Limb (tissue), 2 donors: ENCODE measurements at regions not wholly inside any gene's neighbourhood (a gene's known extent, or its start where the extent isn't known, plus 50 kb on each side); places are given as distances from the start of the nearest gene placed in this dataset.
"Not testable (repeated sequence)": the region's sequence is repeated elsewhere in the genome, so short reads cannot be mapped to it uniquely, and the experiment has no call there.

ENCODE experiments used
- DNase-seq, 2 donors: peaks; one replicate each; pipeline ENCODE4 v3.0.0-alpha.2; 2016; ENCODE audit errors: extremely low spot score in 2 of 2

DNA sequence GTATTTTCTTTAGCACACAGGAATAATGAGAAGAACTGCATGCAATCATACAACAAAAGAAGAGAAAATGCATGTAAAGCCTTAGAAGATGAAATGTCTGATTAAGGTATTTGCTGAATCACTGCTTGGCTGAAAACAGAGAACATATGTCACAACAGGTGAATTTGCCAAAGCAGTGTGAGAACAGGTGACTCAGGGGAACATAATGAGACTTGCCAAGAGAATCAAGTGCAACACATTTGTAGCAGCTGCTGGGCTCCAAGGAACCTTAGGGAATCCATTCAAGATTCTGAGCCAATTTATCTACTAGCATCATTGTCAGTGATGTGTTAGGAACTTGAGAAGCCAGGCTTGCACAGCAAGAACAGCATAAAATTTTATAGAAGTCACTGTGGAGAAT lies 273.1 kb downstream of the PCDH20 start:
- no peak for DNase-seq

DNA sequence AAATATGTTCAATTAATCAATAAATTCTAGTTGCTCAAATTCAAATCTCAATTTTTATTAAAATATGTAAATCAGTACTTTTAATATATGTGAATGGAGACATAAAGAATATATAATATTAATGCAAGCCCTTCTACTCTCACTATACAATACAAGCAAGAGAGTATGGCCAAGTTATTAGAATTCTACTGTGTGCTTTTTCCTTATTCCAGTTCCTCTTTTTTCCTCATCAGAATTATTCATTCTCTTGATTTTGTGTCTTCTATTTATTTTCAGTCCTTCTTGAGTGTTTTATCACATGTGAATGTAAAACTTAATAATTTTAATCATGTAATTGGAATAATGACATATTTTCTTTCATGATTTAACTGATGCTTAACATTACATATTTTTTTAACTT lies 276.8 kb downstream of the PCDH20 start:
- no peak for DNase-seq

DNA sequence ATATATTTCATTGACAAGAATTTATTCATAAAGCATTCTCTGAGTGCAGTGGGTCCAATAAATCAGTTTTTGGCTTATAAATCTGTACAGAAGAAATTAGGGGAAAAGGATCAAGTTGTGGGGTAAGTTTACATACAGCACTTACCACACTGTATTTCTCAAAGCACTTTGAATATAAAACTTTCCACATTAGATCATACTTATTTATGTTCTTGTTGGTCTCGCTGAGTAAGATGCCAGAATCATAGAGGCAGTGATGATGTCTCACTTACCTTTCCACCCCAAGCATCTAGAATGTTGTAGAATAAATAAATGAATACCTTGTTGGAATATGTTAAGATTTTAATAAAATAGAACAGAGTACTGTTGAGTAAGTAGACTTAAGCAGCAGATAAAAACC lies 279.1 kb downstream of the PCDH20 start:
- DNase-seq: no peak

DNA sequence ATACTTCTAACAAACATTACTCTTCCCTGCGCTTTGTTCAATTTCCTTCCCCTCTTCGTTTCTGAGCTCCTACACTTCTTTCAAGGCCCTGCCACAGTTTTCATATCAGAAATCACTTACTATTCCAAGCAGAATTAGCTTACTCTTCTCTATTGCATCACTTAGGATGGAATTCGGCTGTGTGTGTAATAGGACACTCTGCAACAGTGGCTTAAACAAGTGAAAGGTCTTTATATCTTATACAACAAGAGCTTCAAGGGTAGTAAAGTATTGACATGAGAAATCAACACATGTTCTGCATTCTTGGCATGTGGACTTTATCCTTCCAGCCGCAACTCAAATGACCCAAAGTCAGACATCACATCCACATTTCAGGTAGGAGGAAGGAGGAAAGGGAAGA lies 279.6 kb downstream of the PCDH20 start:
- no peak for DNase-seq

DNA sequence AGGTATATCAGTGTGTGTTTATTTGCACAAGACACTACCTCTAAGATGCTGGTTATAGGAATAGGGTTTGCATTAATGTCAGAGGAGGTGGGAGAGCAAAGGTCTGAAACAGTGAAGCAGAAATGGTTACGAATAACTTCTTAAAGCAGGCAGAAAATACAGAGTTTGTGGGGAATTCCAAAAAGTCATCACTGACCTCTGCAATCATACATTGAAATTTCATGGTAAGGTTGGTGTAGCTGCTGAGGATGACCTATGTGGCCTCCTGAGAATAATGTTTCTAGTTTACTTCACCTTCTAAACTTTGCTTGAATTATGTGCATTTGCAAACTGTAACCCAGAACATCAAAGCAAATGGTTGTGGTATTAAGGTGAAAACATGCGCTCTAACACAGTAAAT lies 280.1 kb downstream of the PCDH20 start:
- no peak for DNase-seq

DNA sequence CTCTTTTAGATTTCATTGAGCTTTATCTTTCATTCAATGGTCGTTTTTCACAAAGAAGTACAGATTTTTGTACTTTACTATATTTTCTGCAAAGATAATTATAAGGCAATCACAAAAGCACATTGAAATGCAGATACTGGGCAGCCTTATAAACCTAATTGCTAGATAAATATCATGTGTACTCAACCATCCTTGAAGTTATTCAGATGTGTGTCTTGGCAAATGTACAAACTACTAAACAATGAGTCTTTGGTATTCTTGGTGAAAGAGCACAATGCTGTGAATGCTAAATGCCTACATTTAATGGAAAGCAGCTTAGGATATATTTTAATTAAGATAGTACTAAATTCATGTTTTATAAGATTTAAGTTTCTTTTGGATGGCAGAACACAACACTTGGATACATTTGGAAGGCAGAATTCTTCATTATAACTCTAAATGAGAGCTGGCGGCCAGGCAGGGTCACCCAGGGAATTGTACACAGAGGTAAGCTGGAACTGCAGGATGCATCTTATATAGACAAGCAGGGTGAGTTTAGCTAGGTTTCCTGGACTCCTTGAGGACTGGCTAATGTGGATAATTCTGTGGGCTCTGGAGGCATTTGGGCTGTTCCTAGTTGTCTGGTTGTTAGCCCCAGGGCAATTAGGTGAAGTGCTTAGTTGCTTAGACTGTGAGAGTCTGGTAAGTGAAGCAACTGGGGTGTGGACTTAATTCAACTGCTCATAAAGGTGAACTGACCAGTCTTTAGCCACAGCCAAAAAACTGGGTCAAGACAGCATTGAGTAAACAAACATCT lies 286.6 kb downstream of the PCDH20 start:
- no peak for DNase-seq

DNA sequence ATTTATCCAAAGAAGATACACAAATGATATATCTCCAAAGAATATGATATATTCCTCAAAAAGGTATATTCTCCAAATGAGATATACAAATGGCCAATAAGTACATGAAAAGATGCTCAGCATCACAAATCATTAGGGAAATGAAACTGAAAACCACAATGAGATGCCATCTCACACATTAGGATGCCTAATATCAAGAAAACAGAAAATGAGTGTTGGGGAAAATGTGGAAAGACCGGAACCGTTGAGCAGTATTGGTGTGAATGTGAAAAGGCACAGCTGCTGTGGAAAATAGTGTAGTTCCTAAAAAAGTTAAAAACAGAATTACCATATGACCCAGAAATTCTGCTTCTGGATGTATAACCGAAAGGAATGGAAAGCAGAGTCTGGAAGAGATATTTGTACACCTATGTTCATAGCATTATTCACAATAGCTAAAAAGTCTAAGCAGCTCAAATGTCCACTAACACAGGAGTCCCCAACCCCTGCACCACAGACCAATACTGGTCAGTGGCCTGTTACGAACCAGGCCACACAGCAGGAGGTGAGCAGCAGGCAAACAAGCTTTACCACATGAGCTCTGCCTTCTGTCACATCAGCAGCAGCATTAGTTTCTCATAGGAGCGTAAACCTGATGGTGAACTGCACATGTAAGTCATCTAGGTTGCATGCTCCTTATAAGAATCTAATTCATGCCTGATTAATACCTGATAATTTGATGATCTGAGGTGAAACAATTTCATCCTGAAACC lies 291.9 kb downstream of the PCDH20 start:
- DNase-seq: no peak

DNA sequence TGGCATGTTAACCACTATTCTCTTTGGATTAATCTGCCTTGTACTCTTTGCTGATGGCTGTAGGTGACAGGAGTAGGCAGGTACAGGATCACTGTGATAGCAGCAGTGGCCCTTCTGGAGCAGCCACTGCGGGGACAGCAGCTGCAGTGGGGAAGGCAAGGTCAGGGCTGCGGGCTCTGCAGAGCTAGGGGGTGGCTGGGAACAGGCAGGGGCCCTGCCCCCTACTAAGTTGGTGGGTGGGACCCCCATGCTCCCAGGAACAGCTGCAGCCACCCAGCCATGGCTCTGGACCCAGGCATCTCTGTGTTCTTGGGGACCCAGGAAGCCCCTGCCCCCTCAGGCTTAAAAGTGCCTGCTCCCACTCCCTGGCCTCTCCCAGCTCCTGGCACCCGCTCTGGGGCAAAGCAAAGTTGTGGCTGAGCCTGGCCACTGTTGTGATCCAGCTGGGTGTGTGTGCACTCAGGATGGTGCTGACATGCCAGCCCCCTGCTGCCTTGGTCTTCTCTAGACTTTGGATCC lies 302.4 kb downstream of the PCDH20 start:
- DNase-seq: no peak

DNA sequence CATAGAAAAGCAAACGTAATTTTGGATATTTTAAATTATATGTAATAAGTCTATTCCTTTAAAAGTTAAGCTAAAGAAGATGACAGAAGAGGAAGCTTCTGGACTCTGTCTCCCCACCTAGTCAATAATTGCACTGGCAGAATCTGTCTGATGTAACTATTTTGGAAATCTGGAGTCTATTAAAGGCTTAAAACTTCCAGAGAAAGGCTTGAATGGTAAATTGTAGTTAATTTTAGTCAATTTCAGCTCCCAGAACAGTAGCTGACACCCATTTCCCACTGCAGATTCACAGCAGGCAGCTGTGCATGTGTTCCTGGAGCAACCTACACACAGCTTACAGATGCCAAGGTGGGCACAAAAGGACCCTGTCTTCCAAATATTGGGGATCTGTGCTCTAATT lies 304.1 kb downstream of the PCDH20 start:
- no peak for DNase-seq

DNA sequence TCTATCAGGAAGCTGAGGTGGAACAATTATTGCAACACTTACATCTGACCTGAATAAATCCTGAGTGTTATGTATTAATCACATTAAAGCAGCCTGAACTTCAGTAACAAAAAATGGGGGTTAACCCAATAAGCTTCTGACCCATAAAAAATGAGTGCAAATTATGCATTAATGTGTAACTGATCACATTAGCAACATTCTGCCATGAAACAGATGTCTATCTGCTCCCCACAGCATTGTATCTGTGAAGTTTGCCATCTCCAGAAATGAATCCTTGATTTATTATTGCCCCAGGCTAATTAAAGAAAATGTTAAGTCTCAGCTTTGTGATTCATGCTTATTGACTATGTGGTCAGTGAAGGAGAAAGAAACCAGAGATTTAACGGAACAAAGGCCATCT lies 304.9 kb downstream of the PCDH20 start:
- no peak for DNase-seq

DNA sequence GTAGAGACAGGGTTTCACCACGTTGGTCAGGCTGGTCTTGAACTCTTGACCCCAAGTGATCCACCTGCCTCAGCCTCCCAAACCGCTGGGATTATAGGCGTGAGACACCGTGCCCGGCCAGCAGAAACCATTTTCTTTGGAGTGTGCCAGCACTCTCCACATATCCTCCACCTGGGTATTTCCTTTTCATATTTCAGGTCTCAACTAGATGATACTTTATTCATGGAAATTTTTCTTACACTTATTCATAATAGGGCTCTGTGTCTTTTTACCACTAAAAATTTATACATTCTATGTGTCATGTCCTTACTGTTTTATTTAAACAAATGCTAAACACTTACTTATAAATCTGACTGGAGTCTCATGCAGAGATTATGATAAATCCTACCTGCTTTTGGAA lies 305.9 kb downstream of the PCDH20 start:
- DNase-seq: no peak

DNA sequence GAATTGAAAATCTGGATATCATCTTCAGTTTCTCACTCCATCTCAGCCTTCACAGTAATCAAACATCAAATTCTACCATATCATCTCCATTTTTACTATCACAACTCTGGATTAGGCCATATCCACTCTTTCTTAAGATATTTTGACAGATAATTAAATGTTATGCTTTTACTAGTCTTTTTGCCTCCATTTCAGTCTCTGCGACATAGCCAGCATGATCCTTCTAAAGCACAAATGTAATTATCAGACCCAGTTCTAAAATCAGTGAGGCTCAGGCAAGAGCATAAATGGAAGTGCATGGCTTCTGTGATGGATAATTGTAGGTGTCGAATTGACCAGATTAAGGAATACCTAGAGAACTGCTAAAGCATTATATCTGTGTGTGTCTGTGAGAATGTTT lies 307.7 kb downstream of the PCDH20 start:
- no peak for DNase-seq

DNA sequence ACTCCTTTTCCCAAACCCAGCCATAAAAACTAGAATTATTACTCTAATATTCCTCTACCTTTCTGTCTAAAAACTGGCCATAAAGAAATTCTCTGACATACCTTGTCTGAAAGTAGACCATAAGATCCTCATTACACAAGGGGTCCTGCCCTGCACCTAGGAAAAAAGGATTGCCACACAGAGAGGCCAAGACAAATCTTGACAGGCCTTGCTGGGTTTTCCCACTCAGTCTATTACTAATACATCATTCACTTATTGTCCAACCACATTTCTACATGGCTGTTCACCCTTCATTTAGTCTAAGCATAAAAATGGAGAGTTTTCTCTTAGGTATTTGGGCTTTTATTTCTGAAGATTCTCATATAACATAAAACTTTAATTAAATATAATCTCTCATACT lies 319.8 kb downstream of the PCDH20 start:
- no peak for DNase-seq

DNA sequence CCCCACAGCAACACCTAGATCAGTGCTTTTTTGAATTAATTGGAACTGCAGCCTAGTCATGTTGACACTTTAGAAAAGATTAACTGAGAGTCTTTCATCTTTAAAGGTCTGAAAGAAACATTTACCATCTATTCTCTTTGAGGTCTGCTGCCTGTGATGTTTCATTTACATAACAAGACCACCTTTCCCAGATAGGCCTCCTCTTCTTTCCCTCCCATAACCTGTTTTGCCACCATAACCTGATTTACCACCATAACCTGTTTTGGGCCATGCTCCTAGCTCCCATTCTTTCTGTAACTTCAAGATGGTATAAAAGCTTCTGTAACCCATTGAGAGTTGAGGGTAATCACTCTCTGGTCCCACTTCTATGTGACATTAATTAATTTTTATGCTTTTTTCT lies 320.8 kb downstream of the PCDH20 start:
- no peak for DNase-seq

DNA sequence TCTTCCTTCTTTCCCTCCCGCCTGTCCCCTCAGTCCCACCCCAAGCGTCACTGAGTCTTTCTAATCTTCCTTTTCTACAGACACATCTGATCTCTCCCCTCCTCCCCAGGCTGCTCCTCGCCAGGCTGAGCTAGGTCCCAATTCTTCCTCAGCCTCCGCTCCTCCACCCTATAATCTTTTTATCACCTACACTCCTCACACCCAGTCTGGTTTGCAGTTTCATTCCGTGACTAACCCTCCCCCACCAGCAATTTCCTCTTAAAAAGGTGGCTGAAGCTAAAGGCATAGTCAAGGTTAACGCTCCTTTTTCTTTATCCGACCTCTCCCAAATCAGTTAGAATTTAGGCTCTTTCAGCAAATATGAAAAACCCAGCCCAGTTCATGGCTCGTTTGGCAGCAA lies 325.8 kb downstream of the PCDH20 start:
- not testable (repeated sequence) for DNase-seq

DNA sequence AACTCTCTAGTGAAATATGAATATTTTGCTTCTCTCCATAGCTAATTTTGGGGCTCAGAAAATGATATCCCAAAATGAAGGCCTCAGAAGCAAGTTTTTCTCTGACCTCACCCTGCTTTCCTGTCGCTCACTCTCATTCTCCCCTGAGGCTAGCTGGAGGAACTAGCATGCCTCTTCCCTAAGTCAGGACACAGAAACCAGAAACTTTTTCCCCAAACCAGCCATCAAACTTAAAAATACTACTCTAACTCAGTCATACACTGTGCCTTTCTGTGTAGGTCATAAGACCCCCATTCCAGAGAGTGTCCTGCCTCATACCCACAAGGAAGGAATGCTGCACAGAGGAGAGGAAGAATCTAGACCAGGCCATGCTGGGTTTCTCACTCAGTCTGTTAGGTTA lies 329.6 kb downstream of the PCDH20 start:
- no peak for DNase-seq

DNA sequence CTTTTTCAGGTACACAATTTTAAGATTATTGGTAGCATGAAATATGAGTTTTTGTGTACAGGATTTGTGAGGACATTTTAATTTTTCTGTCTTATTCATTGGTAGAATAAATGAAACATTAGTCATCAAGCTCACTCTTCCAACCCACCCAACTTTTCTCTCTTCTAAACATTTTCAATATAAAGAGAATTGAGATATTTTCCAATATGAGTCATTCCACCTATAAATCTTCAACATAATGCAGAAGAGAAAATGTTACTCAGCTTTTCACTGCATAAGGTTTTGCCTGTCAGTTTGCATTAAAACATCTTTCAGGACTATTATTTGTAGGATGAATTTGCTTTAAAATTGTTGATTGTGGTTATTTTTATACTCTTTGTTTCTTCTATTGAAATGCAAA lies 330.7 kb downstream of the PCDH20 start:
- no peak for DNase-seq

DNA sequence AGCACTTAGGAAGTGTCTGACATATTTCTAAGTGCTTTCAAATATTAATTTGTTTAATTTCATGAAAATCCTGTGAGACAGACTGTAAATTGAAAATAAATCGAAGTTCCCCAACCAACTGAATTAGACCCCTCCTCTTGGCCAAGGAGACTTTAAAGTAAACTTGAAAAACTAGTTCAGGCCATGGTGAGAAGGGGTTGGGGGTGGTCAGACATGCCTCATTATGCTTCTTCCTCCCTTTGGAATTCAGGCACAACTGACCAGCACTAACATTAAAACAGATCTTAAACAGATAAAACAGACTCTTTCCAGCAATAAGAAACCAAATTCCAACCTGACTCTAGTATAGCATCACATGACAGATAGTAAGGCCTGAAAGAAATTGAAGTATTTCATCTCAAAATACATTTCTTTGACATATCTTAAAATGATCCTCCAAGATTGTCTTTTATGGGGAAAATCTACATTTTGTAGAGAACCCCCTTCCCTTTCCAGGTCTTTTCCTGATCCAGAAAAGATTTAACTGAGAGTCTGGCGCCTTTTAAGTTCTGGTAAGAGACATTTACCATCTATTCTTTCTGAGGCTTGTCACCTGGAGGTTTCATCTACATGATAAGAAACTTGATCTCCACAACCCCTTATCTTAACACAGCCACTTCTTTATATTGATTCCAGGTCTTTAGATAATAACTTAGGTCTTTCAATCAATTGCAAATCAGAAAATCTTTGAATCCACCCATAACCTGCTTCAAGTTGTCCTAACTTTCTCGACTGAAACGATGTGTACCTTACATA lies 336.5 kb downstream of the PCDH20 start:
- no peak for DNase-seq

DNA sequence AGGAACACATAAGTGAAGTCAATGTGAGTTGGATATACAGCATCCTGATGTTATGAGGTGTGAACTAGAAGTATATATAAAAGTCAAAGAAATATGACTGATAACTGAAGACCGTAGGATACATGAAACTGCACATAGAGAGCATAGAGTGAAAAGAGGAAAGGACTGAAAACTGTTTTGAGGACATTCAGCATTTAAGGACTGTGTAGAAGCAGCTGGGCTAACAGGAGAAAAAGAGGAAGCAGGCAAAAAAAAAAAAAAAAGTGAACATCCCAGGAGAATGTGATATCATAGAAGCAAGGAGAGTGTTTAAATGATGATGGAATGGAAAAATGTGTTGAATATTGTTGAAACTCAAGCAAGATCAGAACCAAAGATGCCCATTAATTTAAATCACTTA lies 363.5 kb downstream of the PCDH20 start:
- no peak for DNase-seq

DNA sequence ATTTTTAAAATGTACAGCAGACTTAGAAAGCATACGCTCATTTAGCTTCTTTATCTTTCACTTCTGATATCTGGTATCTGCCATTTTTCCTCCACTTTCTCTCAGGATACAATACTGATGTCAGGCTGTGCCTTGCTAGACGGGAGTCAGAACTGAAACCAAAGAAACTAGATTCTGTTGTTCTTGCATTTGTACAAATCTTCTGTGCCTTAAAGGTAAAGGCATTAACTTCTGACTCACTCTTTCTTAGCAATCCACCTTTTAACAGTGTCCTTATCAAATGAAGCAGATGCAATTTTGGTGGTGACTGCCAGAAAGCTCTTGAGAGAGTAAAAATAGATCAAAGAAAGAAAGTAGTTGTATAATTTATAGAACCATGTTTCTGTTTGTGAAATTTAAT lies 370.4 kb downstream of the PCDH20 start:
- DNase-seq: no peak

DNA sequence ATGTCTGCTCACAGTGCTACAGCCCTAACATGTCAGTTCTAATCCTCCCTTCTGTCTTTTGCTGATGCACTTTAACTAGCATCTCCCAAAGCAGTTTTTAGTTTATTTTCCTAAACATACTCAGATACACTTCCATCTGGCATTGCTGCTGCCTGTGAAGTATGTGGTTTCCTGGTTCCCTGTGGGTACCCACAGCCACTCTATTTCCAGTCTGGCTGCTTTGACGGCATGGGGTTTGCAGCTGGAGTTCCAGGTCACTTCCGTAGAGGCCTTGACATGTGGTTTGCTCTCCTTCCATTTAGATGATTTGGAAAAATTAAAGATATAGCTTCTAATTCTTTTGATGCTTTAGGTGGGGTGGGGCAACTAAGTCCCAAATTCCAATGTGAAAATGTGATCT lies 375.5 kb downstream of the PCDH20 start:
- DNase-seq: no peak

DNA sequence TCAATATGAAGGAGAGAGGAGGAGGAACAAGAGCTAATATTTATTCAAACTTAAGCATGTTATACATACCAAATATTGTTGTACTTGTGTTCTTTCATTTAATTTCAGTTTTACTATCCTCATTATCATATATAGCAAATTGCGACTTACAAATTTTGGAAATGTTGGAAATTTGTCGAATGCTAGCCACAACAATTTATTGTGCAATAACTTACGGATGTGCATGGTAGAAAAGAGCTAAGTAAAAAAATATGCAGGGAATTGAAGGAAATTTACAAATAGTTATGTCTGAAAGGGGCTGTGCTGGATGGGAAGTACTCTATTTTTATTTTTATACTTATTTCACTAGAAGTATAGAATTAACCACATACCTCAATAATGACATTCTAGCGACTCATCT lies 376.3 kb downstream of the PCDH20 start:
- no peak for DNase-seq
